Adipocyte (in vitro differentiated cells): ENCODE measurements at regions not wholly inside any gene's neighbourhood (a gene's known extent, or its start where the extent isn't known, plus 50 kb on each side); places are given as distances from the start of the nearest gene placed in this dataset.
A peak's percentile ranks its signal among the peaks of the same experiment; 100 is the strongest.

ENCODE experiments used
- DNase-seq: peaks from one replicate; pipeline ENCODE4 v3.0.0-alpha.2; 2015; ENCODE audit warnings: low read depth
- H3K27me3 ChIP-seq: replicated peaks from 2 replicates; pipeline ENCODE4 v1.7.0; 2013; ENCODE audit warnings: mild to moderate bottlenecking, low read length, moderate library complexity; ENCODE audit not compliant: control insufficient read depth, insufficient read depth
- H3K36me3 ChIP-seq: 2 replicates; pipeline ENCODE4 v1.7.0; 2013; ENCODE audit warnings: low read length, mild to moderate bottlenecking, moderate library complexity; ENCODE audit not compliant: control insufficient read depth, insufficient read depth, severe bottlenecking
- H3K4me1 ChIP-seq: 2 replicates; pipeline ENCODE4 v1.7.0; 2013; ENCODE audit warnings: mild to moderate bottlenecking, low read length, moderate library complexity; ENCODE audit not compliant: control insufficient read depth, insufficient read depth
- H3K4me3 ChIP-seq: 2 replicates; pipeline ENCODE4 v1.7.0; 2013; ENCODE audit warnings: mild to moderate bottlenecking, low read length, moderate library complexity
- H3K9ac ChIP-seq: 2 replicates; pipeline ENCODE4 v1.7.0; 2013; ENCODE audit warnings: mild to moderate bottlenecking, low read length, moderate library complexity
- H3K9me3 ChIP-seq: 2 replicates; pipeline ENCODE4 v1.7.0; 2013; ENCODE audit warnings: mild to moderate bottlenecking, low read length, moderate library complexity; ENCODE audit not compliant: control insufficient read depth

DNA sequence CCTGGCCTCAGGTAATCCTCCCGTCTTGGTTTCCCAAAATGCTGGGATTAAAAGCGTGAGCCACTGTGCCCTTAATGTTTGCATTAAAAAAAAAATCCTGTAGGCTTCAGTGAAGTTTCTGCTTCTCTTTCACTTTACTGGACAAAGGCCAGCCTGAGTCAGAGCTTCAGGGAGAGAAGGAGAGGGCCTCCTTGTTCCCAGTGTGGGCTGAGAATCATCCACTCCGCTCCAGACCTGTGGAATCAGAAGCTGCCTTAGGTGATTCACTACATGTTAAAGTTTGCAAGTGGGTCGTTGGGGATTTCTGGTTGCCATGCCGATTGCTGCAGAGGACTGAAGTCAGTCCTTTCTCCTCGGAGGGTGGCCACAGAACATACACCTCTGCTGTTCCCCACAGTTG lies 113.3 kb upstream of the EEF1E1 start:
- Histone ChIP-seq H3K9me3 (no peaks in the 10 kb centered on the region), H3K4me1 (no peaks in the 10 kb centered on the region), H3K36me3 (no peaks in the 10 kb centered on the region), H3K9ac (no peak overlapping the region), H3K4me3 (no peak overlapping the region), H3K27me3 (peaks cover 14% of the 10 kb centered on the region)
- peak; percentile 71 for DNase-seq

DNA sequence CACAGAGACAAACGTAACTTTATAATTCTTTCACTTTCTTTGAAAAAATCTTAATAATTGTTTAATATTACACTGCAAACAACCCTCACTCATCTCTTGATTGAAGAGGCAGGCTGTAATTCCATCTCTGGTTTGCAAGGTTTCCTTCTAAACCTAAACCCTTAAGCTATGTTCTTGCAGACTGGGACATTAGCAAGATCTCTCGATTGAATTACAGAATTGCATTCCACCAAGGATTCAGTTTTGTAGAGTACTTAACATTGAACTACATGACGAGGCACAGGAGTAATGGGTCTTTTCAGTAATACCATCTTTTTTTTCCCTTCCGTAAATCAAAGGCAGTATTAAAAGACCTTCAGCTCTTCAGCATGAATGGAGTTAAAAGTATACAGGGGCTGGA lies 111.6 kb upstream of the EEF1E1 start:
- no peak for DNase-seq
- peaks cover 15% of the 10 kb centered on the region for H3K27me3 ChIP-seq
- H3K36me3 ChIP-seq = no peaks in the 10 kb centered on the region
- no peak overlapping the region for H3K9ac ChIP-seq
- H3K4me3 ChIP-seq = no peak overlapping the region
- no peaks in the 10 kb centered on the region for H3K9me3 ChIP-seq
- H3K4me1 ChIP-seq = no peaks in the 10 kb centered on the region

DNA sequence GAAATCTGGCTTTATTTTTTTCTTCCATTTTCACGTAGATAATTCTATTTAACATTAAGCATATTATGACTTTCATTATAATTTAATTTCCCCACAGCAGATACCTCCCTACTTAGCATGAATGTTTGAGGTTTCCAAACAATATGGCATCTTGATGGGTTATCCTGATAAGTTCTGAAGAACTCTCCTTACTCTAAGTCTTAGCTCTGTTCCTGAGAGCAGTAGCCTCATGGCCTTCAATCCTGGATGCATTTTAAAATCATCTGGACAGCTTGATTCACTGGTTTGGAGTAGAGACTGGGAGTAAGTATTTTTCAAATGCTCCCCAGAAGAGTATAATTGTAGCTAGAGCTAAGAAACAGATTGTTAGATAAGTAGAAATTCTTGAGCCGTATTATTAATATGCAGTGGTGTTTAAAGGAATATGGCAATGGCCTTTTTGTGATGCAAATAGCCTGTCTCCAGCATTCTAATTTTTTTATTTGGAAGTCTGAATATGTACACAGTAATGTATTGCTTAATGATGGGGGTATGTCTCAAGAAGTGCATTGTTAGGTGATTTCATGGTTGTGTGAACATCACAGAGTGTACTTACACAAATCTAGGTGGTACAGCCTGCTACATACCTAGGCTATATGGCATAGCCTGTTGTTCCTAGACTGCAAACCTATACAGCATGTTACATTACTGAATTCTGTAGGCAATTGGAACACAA lies 110.5 kb upstream of the EEF1E1 start:
- no peak for DNase-seq
- Histone ChIP-seq H3K9me3 (no peaks in the 10 kb centered on the region), H3K4me3 (no peak overlapping the region), H3K4me1 (no peaks in the 10 kb centered on the region), H3K36me3 (no peaks in the 10 kb centered on the region), H3K27me3 (peaks cover 17% of the 10 kb centered on the region), H3K9ac (no peak overlapping the region)

DNA sequence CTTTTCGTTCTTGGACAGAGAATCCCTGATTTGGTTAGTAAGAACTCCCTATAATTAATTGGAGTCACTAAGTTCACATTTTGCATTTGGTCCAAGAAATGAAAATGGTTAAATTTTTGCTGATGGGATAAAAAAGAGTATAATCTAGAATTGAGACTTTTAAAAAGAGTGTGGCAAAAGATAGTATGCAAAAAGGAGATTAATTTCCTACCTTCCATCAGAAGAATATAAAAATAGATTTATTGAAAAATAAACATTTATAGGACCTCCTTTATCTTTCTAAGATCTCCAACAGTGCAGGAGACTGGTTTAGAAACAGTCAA lies 105.5 kb upstream of the EEF1E1 start:
- no peak overlapping the region for H3K9ac ChIP-seq

DNA sequence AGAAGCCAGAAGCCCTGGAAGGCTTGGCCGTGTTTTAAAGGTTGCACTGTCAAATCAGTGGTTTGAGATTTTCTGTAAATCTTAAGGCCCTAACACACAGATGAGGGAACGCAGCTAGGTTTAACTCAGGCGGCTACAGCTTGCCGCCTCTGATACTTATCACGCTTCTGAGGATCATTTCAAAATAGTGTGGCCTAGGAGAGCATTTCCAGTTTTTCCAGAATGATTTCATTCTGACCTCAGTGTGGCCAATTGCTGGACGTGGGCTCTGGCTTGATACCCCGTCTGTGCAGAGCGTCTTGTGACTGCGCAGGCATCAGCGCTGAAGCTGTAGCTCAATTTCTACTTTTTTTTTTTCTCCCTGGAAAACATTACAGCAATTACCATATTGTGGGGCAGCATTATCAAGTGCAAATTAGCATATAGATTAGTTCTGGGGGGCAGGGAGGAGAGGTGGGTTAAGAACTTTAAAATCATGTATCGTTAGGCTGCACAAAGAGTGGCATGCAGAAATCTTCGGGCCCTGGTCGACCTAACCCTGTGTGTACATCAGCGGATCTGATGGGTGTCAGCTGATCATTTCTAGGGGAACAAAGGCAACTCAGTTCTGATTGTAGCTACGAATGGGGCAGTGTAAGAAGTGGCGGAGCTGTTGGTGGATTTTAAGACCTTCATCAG lies 105.0 kb upstream of the EEF1E1 start:
- Histone ChIP-seq H3K27me3 (peaks cover 16% of the 10 kb centered on the region), H3K9me3 (no peaks in the 10 kb centered on the region), H3K4me3 (no peak overlapping the region), H3K36me3 (no peaks in the 10 kb centered on the region), H3K4me1 (no peaks in the 10 kb centered on the region), H3K9ac (no peak overlapping the region)
- DNase-seq = no peak

More for the DNA sequence above, 105.5 kb upstream of the EEF1E1 start:
- H3K36me3 ChIP-seq = no peaks in the 10 kb centered on the region
- peaks cover 14% of the 10 kb centered on the region for H3K27me3 ChIP-seq
- no peaks in the 10 kb centered on the region for H3K9me3 ChIP-seq
- no peaks in the 10 kb centered on the region for H3K4me1 ChIP-seq
- no peak overlapping the region for H3K4me3 ChIP-seq
- DNase-seq = no peak

DNA sequence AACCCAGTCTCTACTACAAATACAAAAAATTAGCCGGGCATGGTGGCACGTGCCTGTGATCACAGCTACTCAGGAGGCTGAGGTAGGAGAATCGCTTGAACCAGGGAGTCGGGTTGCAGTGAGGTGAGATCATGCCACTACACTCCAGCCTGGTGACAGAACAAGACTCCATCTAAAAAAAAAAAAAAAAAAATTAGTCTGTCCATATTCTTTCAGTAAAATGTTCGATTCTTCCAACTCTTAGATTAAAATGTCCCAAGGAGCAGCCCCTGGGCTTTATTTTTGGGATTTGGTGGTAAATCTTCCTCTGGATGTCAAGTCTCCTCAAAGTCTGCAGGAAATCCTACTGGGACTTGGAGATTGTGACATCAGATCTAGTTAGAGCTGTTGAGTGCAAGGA lies 101.0 kb upstream of the EEF1E1 start:
- Histone ChIP-seq H3K9ac (no peak overlapping the region), H3K4me3 (no peak overlapping the region), H3K27me3 (peaks cover 9% of the 10 kb centered on the region), H3K4me1 (no peaks in the 10 kb centered on the region), H3K36me3 (no peaks in the 10 kb centered on the region), H3K9me3 (no peaks in the 10 kb centered on the region)
- DNase-seq = no peak

DNA sequence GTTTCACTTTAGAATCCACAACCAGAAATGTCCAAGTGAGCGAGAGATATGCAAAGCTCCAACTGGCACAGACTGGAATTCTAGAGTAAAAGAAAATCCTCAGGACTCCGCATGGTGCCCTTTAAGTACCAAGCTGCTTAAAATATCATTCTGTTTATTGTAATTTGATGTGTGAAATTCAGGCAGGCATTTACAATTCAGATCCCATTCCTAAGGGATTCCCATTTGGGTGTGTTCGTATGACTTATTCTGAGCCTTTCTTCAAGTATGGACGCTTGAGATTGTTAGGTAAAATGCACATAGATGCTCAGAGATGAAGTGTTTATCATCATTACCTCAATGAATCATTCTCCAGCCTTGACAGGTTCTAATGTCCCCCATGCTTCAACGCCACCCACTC lies 99.3 kb upstream of the EEF1E1 start:
- no peak overlapping the region for H3K9ac ChIP-seq
- H3K4me3 ChIP-seq = no peak overlapping the region

DNA sequence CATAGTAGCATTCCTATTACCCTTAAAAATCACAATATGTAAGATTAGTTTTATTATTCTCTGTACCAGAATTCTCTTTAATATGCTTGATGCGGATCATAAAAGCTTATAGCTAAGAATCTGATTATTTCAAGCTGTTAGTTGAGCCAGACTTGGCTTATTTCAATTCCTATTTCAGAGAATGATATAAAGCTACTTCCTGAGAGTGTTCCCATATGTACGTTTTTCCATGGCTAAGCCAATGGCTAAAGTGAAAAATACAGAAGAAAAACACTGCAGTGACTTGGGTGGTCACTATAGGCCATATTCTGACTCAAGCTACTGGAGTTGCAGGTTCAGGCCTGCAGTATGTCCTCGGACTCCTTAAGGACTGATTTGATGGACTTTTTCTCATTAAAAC lies 97.9 kb upstream of the EEF1E1 start:
- H3K9me3 ChIP-seq = no peaks in the 10 kb centered on the region
- H3K4me3 ChIP-seq = no peak overlapping the region
- H3K9ac ChIP-seq = no peak overlapping the region
- DNase-seq = no peak
- H3K36me3 ChIP-seq = no peaks in the 10 kb centered on the region
- peaks cover 4% of the 10 kb centered on the region for H3K27me3 ChIP-seq
- no peaks in the 10 kb centered on the region for H3K4me1 ChIP-seq

More for the DNA sequence above, 99.3 kb upstream of the EEF1E1 start:
- Histone ChIP-seq H3K36me3 (no peaks in the 10 kb centered on the region), H3K4me1 (no peaks in the 10 kb centered on the region), H3K9me3 (no peaks in the 10 kb centered on the region), H3K27me3 (peaks cover 4% of the 10 kb centered on the region)
- DNase-seq = no peak

DNA sequence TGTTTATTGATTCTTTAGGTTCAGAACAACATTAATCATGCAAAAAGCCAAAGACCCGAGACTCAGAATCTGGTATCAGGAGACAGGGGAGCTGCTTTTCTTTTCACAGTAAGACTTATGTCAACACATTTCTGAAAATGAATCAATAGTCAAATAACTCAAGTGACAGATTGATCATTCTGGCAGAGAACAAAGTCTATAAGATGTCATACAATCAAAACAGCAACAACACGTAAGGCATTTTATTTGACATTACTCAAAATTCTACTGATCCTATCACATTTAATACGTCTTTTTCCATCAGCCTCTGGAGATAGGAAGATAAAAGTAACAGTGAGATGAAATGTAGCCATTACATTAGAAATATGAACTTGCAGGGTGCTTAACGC lies 93.4 kb upstream of the EEF1E1 start:
- peaks cover 8% of the 10 kb centered on the region for H3K27me3 ChIP-seq
- no peak overlapping the region for H3K9ac ChIP-seq
- H3K4me1 ChIP-seq = no peaks in the 10 kb centered on the region
- H3K36me3 ChIP-seq = no peaks in the 10 kb centered on the region
- no peaks in the 10 kb centered on the region for H3K9me3 ChIP-seq
- H3K4me3 ChIP-seq = no peak overlapping the region
- DNase-seq = no peak

DNA sequence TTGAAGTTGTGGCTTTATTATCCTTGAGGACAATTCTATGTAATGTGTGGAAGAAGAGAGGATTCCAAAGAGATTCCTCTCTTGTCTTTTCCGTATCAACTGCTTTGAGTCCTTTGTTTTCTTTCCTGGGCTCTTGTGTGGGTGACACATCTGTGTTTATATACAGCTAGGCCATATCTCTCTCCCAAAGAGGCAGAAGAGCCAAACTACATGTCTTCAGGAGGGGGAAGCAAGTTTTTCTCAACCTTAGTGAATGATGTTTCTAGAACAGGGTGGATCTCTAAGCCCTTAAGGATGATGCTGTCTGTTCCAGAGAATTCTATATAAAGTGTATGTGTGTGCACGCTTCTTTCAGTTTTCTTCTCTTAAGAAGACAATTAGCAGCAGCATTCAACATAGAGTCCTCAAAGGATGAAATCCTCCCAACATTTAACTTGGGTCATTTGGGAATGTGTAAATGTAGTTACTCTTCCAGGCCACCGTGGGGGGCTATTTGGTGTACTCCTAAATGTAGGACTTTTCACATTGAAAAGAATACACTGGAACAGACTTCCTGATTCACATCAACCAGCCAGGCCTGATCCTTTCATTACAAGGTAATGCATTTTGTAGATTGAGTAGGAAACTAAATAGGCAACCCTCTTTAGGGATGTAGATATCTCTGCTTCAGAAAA lies 92.8 kb upstream of the EEF1E1 start:
- Histone ChIP-seq H3K9me3 (no peaks in the 10 kb centered on the region), H3K4me3 (no peak overlapping the region), H3K9ac (no peak overlapping the region), H3K4me1 (no peaks in the 10 kb centered on the region), H3K27me3 (peaks cover 8% of the 10 kb centered on the region), H3K36me3 (no peaks in the 10 kb centered on the region)
- DNase-seq = no peak

DNA sequence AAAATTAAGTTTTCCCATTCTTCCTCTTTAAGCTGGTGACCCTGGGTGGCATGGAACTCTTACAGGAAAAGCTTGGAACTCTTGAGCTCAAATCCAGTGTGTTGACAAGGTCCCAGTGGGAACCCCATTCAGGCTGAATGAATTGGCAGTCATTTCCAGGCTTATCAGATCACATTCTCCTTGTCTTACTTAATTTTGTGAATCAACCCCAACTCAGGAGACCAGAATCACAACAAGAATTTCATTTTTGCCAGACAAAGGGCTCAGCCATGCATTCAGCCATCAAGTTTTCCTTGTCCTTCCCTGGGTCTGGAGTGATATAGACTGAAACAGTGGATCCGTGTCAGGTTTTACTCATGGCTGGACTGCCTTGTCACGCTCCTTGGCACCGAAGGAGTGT lies 92.1 kb upstream of the EEF1E1 start:
- Histone ChIP-seq H3K9ac (no peak overlapping the region), H3K36me3 (no peaks in the 10 kb centered on the region), H3K27me3 (peaks cover 8% of the 10 kb centered on the region), H3K4me3 (no peak overlapping the region), H3K9me3 (no peaks in the 10 kb centered on the region), H3K4me1 (no peaks in the 10 kb centered on the region)
- peak; percentile 25 for DNase-seq
